Neutrophil (primary cell): ENCODE measurements at regions not wholly inside any gene's neighbourhood (a gene's known extent, or its start where the extent isn't known, plus 50 kb on each side); places are given as distances from the start of the nearest gene placed in this dataset.

Experiments used
- H3K27ac ChIP-seq: fragments of 200-600 bp; sonication (generic); 2 replicates; pipeline ENCODE4 v1.5.1; 2016; ENCODE audit warnings: mild to moderate bottlenecking, moderate library complexity
- H3K27me3 ChIP-seq: fragments of 200-600 bp; sonication (generic); 2 replicates; pipeline ENCODE4 v1.6.0; 2016; ENCODE audit warnings: mild to moderate bottlenecking
- H3K36me3 ChIP-seq: fragments of 200-600 bp; sonication (generic); 2 replicates; pipeline ENCODE4 v1.5.1; 2017
- H3K4me1 ChIP-seq, 2 experiments: fragments of 200-600 bp in 1 of 2; sonication (generic) in 1 of 2; 1 replicate in 1 of 2; 2 replicates in 1 of 2; pipeline versions ENCODE4 v1.5.1 to v1.6.1; 2013 to 2016; ENCODE audit warnings: low read depth in 1 of 2, low read length in 1 of 2, mild to moderate bottlenecking in 1 of 2, moderate library complexity in 1 of 2; ENCODE audit not compliant: control insufficient read depth in 1 of 2, insufficient read depth in 1 of 2
- H3K4me3 ChIP-seq, 2 experiments: fragments of 200-600 bp in 1 of 2; sonication (generic) in 1 of 2; 1 replicate in 1 of 2; 2 replicates in 1 of 2; pipeline ENCODE4 v1.5.1; 2013 to 2016; ENCODE audit warnings: low read depth in 1 of 2, low read length in 1 of 2, mild to moderate bottlenecking in 1 of 2, moderate library complexity in 1 of 2
- H3K9me3 ChIP-seq: fragments of 200-600 bp; sonication (generic); 2 replicates; pipeline ENCODE4 v1.5.1; 2016
- CTCF ChIP-seq: fragments of 200-600 bp; sonication (generic); IDR thresholded peaks from 2 replicates; pipeline ENCODE4 v1.5.1; 2016; ENCODE audit warnings: antibody characterized with exemption

GRCh38 chr7:67377939-67378862 is 381.6 kb downstream of the TYW1 start:
- Histone ChIP-seq H3K4me3 (no peak overlapping the region), H3K27me3 (no peaks in the 10 kb centered on the region), H3K27ac (no peak overlapping the region), H3K4me1 (no peaks in the 10 kb centered on the region), H3K9me3 (no peaks in the 10 kb centered on the region), H3K36me3 (no peaks in the 10 kb centered on the region)
- TF ChIP-seq CTCF: peak; percentile 58

GRCh38 chr7:67380326-67380725 is 383.7 kb downstream of the TYW1 start:
- no peak overlapping the region for H3K27ac ChIP-seq
- no peaks in the 10 kb centered on the region for H3K4me1 ChIP-seq
- H3K27me3 ChIP-seq: no peaks in the 10 kb centered on the region
- H3K36me3 ChIP-seq: no peaks in the 10 kb centered on the region
- TF ChIP-seq CTCF: no peak
- no peak overlapping the region for H3K4me3 ChIP-seq
- no peaks in the 10 kb centered on the region for H3K9me3 ChIP-seq

- no peaks in the 10 kb centered on the region for H3K4me1 ChIP-seq
- no peaks in the 10 kb centered on the region for H3K36me3 ChIP-seq
- H3K27me3 ChIP-seq: no peaks in the 10 kb centered on the region
- TF ChIP-seq CTCF: no peak
- no peaks in the 10 kb centered on the region for H3K9me3 ChIP-seq
- no peak overlapping the region for H3K27ac ChIP-seq
- no peak overlapping the region for H3K4me3 ChIP-seq
Observed at GRCh38 chr7:67380858-67381257, 384.2 kb downstream of the TYW1 start.

GRCh38 chr7:67387851-67388250 is 391.2 kb downstream of the TYW1 start:
- no peak overlapping the region for H3K27ac ChIP-seq
- H3K36me3 ChIP-seq: no peaks in the 10 kb centered on the region
- no peak overlapping the region for H3K4me3 ChIP-seq
- TF ChIP-seq CTCF: no peak
- no peaks in the 10 kb centered on the region for H3K4me1 ChIP-seq
- no peaks in the 10 kb centered on the region for H3K27me3 ChIP-seq
- no peaks in the 10 kb centered on the region for H3K9me3 ChIP-seq

- H3K36me3 ChIP-seq: no peaks in the 10 kb centered on the region
- no peaks in the 10 kb centered on the region for H3K4me1 ChIP-seq
- H3K9me3 ChIP-seq: no peaks in the 10 kb centered on the region
- no peak for TF ChIP-seq CTCF
- no peaks in the 10 kb centered on the region for H3K27me3 ChIP-seq
- no peak overlapping the region for H3K27ac ChIP-seq
- H3K4me3 ChIP-seq: no peak overlapping the region
Observed at GRCh38 chr7:67391168-67391567, 394.5 kb downstream of the TYW1 start.
